H1 (cell line): ENCODE measurements at regions not wholly inside any gene's neighbourhood (a gene's known extent, or its start where the extent isn't known, plus 50 kb on each side); places are given as distances from the start of the nearest gene placed in this dataset.

Experiments used
- CTCF ChIP-seq, 3 experiments: IDR thresholded peaks; 1 replicate in 2 of 3; 2 replicates in 1 of 3; pipeline versions ENCODE4 v1.5.1 to v1.6.1; 2011; ENCODE audit warnings: low read length in 3 of 3, mild to moderate bottlenecking in 3 of 3, inconsistent platforms in 2 of 3, low read depth in 1 of 3, moderate library complexity in 1 of 3; ENCODE audit not compliant: insufficient read depth in 1 of 3; ENCODE audit errors: control extremely low read depth in 1 of 3
- POLR2A ChIP-seq, 2 experiments: IDR thresholded peaks; 1 replicate in 1 of 2; 2 replicates in 1 of 2; pipeline ENCODE4 v1.6.1; 2011; ENCODE audit warnings: low read depth in 2 of 2, low read length in 2 of 2, mild to moderate bottlenecking in 2 of 2; ENCODE audit errors: control extremely low read depth in 1 of 2
- POLR2AphosphoS5 ChIP-seq: IDR thresholded peaks from 2 replicates; pipeline ENCODE4 v1.6.1; 2011; ENCODE audit warnings: low read depth, low read length
- SAP30 ChIP-seq: fragments of 300-600 bp; sonication (generic); IDR thresholded peaks from 2 replicates; pipeline ENCODE4 v1.7.1; 2012; ENCODE audit warnings: low read length, moderate library complexity, mild to moderate bottlenecking, inconsistent platforms; ENCODE audit not compliant: insufficient read depth, insufficient replicate concordance
- TCF12 ChIP-seq: IDR thresholded peaks from 2 replicates; pipeline ENCODE4 v1.6.1; 2011; ENCODE audit warnings: low read depth, mild to moderate bottlenecking, low read length

GRCh38 chr18:22628795-22629510 is 211.2 kb upstream of the CTAGE1 start:
- TF ChIP-seq SAP30: no peak
- no peak for TF ChIP-seq POLR2A (IDR thresholded peaks at IDR 0.05; ENCODE audit: control extremely low read depth in 1 of 2, low read depth in 2 of 2, low read length in 2 of 2)
- no peak for TF ChIP-seq CTCF (IDR thresholded peaks at IDR 0.05; ENCODE audit: control extremely low read depth in 1 of 3, insufficient read depth in 1 of 3, low read depth in 1 of 3, low read length in 3 of 3)
- no peak for TF ChIP-seq TCF12
- no peak for TF ChIP-seq POLR2AphosphoS5
